PC-3 (cell line): ENCODE measurements at regions not wholly inside any gene's neighbourhood (a gene's known extent, or its start where the extent isn't known, plus 50 kb on each side); places are given as distances from the start of the nearest gene placed in this dataset.
A peak's percentile ranks its signal among the peaks of the same experiment; 100 is the strongest.

Experiments
- ATAC-seq: fragments of 200-7000 bp; cut with Tn5 transposase; 2 replicates; pipeline ENCODE4 v1.9.1; 2020; ENCODE audit warnings: mild to moderate bottlenecking, moderate library complexity
- BruUV-seq: library from RNA; stranded (reverse); fragments of 400-500 nt; replicated peaks from 2 replicates; lab custom pipeline; 2021; lab: Mats Ljungman, UMichigan
- CTCF ChIA-PET: fragments of 300-600 bp; sonication (Branson Sonifier 250); formaldehyde crosslinking; loops from one replicate; lab custom pipeline; 2022; ENCODE audit warnings: antibody characterized with exemption; lab: Charles Lee
- POLR2A ChIA-PET: fragments of 300-600 bp; sonication (Branson Sonifier 250); formaldehyde crosslinking; loops from one replicate; lab custom pipeline; 2022; ENCODE audit warnings: antibody characterized with exemption; ENCODE audit not compliant: unreplicated experiment; lab: Charles Lee
- DNase-seq: peaks from one replicate; pipeline ENCODE4 v3.0.0-alpha.2; 2015
- H2AFZ ChIP-seq: fragments of 300-600 bp; sonication (generic); 2 replicates; pipeline ENCODE4 v1.6.0; 2016; ENCODE audit warnings: antibody characterized with exemption, low read length
- H3F3A ChIP-seq: fragments of 300-600 bp; sonication (generic); one replicate; pipeline ENCODE4 v1.6.0; 2017; ENCODE audit warnings: antibody characterized with exemption, low read length, control low read depth, mild to moderate bottlenecking; ENCODE audit not compliant: unreplicated experiment
- H3K27ac ChIP-seq: fragments of 300-600 bp; sonication (generic); 2 replicates; pipeline ENCODE4 v1.5.1; 2016; ENCODE audit warnings: mild to moderate bottlenecking, low read length
- H3K27me3 ChIP-seq: fragments of 300-600 bp; sonication (generic); 2 replicates; pipeline ENCODE4 v1.6.1; 2016; ENCODE audit warnings: low read length, mixed read lengths
- H3K36me3 ChIP-seq: fragments of 300-600 bp; sonication (generic); 2 replicates; pipeline ENCODE4 v1.6.1; 2016; ENCODE audit warnings: low read depth, mixed run types, low read length, mixed read lengths
- H3K4me1 ChIP-seq: fragments of 300-600 bp; sonication (generic); 2 replicates; pipeline ENCODE4 v1.5.1; 2016; ENCODE audit warnings: low read length; ENCODE audit not compliant: insufficient read depth
- H3K4me2 ChIP-seq: fragments of 300-600 bp; sonication (generic); 2 replicates; pipeline ENCODE4 v1.6.0; 2016; ENCODE audit warnings: low read length
- H3K4me3 ChIP-seq: fragments of 300-600 bp; sonication (generic); 2 replicates; pipeline ENCODE4 v1.5.1; 2016; ENCODE audit warnings: mild to moderate bottlenecking, low read length, mixed read lengths
- H3K79me2 ChIP-seq: fragments of 300-600 bp; sonication (generic); 2 replicates; pipeline ENCODE4 v1.6.1; 2017; ENCODE audit warnings: low read length, mixed read lengths
- H3K9ac ChIP-seq: fragments of 300-600 bp; sonication (generic); 2 replicates; pipeline ENCODE4 v1.6.0; 2016; ENCODE audit warnings: mild to moderate bottlenecking, low read length
- H3K9me2 ChIP-seq: fragments of 300-600 bp; sonication (generic); replicated peaks from 2 replicates; pipeline ENCODE4 v1.6.1; 2016; ENCODE audit warnings: mixed run types, low read length, mixed read lengths
- H3K9me3 ChIP-seq: fragments of 300-600 bp; sonication (generic); 2 replicates; pipeline ENCODE4 v1.6.1; 2016; ENCODE audit warnings: low read length, mixed read lengths
- H4K20me1 ChIP-seq: fragments of 300-600 bp; sonication (generic); 2 replicates; pipeline ENCODE4 v1.6.1; 2016; ENCODE audit warnings: low read length, mixed read lengths
- EZH2 ChIP-seq: fragments of 300-600 bp; sonication (generic); IDR thresholded peaks from one replicate; pipeline ENCODE4 v1.6.1; 2017; ENCODE audit warnings: antibody characterized with exemption, mild to moderate bottlenecking, low read length; ENCODE audit not compliant: unreplicated experiment
- EZH2phosphoT487 ChIP-seq: fragments of 300-600 bp; sonication (generic); IDR thresholded peaks from 2 replicates; pipeline ENCODE4 v1.6.1; 2018; ENCODE audit warnings: mild to moderate bottlenecking, antibody characterized with exemption, low read length, borderline replicate concordance
- intact Hi-C: fragments of 100-400 bp; cut with micrococcal nuclease; formaldehyde crosslinking; loops from 2 replicates; pipeline ENCODE4 v1.9.0; 2023
- TF ChIP-seq, protein P1 (sequence below): fragments of 300-600 bp; sonication (generic); conservative IDR thresholded peaks from 2 replicates; pipeline ENCODE4 v1.5.1; 2017; ENCODE audit warnings: antibody characterized with exemption, low read depth, mild to moderate bottlenecking, low read length

GRCh38 chr21:24738063-24738462 is 869.2 kb downstream of the MRPL39 start:
- H3K27ac ChIP-seq = no peak overlapping the region
- no peaks in the 10 kb centered on the region for H3K4me1 ChIP-seq
- no peaks in the 10 kb centered on the region for H3K79me2 ChIP-seq
- H3K9ac ChIP-seq = no peak overlapping the region
- ChIA-PET CTCF (no interaction called here), POLR2A (no interaction called here)
- no peak overlapping the region for H2AFZ ChIP-seq
- BruUV-seq = no TSS peak
- H3K9me3 ChIP-seq = no peaks in the 10 kb centered on the region
- H3K9me2 ChIP-seq = no peaks in the 10 kb centered on the region
- H3F3A ChIP-seq = no peaks in the 10 kb centered on the region
- intact Hi-C loops = no loop called here
- H3K4me2 ChIP-seq = no peak overlapping the region
- H3K36me3 ChIP-seq = no peaks in the 10 kb centered on the region
- no peaks in the 10 kb centered on the region for H4K20me1 ChIP-seq
- DNase-seq (no peak), ATAC-seq (no peak)
- no peak overlapping the region for H3K4me3 ChIP-seq
- H3K27me3 ChIP-seq = no peaks in the 10 kb centered on the region
- TF ChIP-seq EZH2 = no peak
- TF ChIP-seq, protein P1, sequence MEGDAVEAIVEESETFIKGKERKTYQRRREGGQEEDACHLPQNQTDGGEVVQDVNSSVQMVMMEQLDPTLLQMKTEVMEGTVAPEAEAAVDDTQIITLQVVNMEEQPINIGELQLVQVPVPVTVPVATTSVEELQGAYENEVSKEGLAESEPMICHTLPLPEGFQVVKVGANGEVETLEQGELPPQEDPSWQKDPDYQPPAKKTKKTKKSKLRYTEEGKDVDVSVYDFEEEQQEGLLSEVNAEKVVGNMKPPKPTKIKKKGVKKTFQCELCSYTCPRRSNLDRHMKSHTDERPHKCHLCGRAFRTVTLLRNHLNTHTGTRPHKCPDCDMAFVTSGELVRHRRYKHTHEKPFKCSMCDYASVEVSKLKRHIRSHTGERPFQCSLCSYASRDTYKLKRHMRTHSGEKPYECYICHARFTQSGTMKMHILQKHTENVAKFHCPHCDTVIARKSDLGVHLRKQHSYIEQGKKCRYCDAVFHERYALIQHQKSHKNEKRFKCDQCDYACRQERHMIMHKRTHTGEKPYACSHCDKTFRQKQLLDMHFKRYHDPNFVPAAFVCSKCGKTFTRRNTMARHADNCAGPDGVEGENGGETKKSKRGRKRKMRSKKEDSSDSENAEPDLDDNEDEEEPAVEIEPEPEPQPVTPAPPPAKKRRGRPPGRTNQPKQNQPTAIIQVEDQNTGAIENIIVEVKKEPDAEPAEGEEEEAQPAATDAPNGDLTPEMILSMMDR = no peak

GRCh38 chr21:24737296-24737850 is 869.9 kb downstream of the MRPL39 start:
- Histone ChIP-seq H3K9me2 (no peaks in the 10 kb centered on the region), H3K36me3 (no peaks in the 10 kb centered on the region), H3K27ac (no peak overlapping the region), H4K20me1 (no peaks in the 10 kb centered on the region), H3K4me1 (no peaks in the 10 kb centered on the region), H3K4me3 (no peak overlapping the region), H3K9me3 (no peaks in the 10 kb centered on the region), H3K79me2 (no peaks in the 10 kb centered on the region), H3K4me2 (no peak overlapping the region), H3K9ac (no peak overlapping the region), H2AFZ (peak overlapping the region; percentile 21; the same call in 1 of the 2 replicates), H3K27me3 (no peaks in the 10 kb centered on the region), H3F3A (no peaks in the 10 kb centered on the region)
- ATAC-seq (no peak), DNase-seq (no peak)
- intact Hi-C loops = no loop called here
- BruUV-seq = no TSS peak
- ChIA-PET CTCF (no interaction called here), POLR2A (no interaction called here)
- TF ChIP-seq, protein P1 = no peak
- no peak for TF ChIP-seq EZH2
- TF ChIP-seq EZH2phosphoT487 = no peak

DNA sequence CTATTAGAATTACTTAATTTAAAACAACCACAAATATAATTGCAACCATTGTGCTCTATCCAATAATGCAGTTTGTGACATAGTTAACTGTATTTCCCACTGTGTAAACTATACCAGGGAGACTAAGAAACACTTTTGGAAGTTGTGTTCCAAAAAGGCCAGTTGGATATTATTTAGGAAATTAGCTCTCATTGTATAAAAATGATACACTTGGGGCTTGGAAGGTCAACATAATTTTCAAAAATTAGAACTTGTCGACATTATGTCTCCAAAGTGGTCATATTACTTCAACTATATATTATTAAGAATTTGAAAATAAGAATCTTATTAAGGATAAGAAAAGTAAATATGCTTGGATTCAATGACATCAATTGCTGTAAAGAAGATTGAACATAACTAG is 876.6 kb downstream of the MRPL39 start:
- BruUV-seq = no TSS peak
- DNase-seq (no peak), ATAC-seq (no peak)
- 0 out of 2 replicates have a peak, but pooled peaks cover 7% of the 10 kb centered on the region for H3K4me1 ChIP-seq
- TF ChIP-seq EZH2 (no peak), EZH2phosphoT487 (no peak)
- TF ChIP-seq, protein P1 = no peak
- H3K79me2 ChIP-seq = no peaks in the 10 kb centered on the region
- no peak overlapping the region for H3K4me3 ChIP-seq
- H3K27me3 ChIP-seq = no peaks in the 10 kb centered on the region
- CTCF ChIA-PET = no interaction called here
- intact Hi-C loops = no loop called here
- no peak overlapping the region for H3K27ac ChIP-seq
- no peaks in the 10 kb centered on the region for H3K36me3 ChIP-seq
- no peak overlapping the region for H2AFZ ChIP-seq
- H3K4me2 ChIP-seq = no peak overlapping the region
- H3K9me2 ChIP-seq = no peaks in the 10 kb centered on the region
- H3K9me3 ChIP-seq = no peaks in the 10 kb centered on the region
- no peak overlapping the region for H3K9ac ChIP-seq
- POLR2A ChIA-PET = interaction anchor here (0.5 kb wide), 1 partner anchor 35 kb away, joined by 15 read pairs; no protein-coding TSS in a partner anchor
- H4K20me1 ChIP-seq = no peaks in the 10 kb centered on the region
- no peaks in the 10 kb centered on the region for H3F3A ChIP-seq
